GM19395 (cell line): ENCODE measurements at regions not wholly inside any gene's neighbourhood (a gene's known extent, or its start where the extent isn't known, plus 50 kb on each side); places are given as distances from the start of the nearest gene placed in this dataset.

Experiments
- ATAC-seq: cut with Tn5 transposase; IDR thresholded peaks from one replicate; pipeline ENCODE4 v1.9.1; 2021; ENCODE audit warnings: mild to moderate bottlenecking, moderate library complexity; ENCODE audit not compliant: unreplicated experiment

DNA sequence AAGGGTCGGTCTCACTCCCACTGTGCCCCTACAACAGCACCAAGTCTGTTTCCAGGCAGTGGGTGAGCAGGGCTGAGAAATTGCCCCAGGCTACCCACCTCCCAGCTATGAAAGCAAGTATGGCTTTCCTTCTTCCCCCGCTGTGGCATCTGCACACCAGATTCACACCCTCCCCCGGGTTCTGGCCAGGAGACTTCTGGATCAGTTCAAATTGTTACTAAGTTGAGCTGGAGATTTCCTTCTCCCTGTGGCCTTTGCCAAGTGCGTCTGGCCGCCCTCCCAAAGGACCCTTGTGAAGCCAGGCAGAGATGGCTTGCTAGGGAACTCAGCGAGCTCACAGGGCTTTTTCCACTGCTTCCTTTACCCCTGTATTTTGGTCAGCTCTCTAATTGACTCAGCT lies 555.4 kb downstream of the SH2D4B start:
- no peak for ATAC-seq

DNA sequence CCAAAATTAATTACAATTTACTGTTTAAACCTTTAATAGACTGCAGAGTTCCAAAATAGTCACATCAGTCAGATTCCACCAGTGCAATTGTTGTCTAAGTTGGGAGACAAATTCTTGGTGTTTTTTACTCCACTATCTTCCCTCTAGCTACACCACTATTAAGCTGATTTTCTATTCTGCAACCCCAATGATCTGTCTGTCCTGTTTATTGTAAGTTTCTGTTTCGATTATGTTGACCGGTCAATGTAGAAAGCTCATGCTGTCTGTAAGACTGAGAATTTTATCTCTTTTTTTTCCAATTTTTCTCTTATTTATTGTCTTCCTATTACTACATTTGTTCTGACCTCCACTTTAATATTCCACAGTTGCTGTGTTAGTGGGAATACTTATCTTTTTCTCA lies 557.5 kb downstream of the SH2D4B start:
- no peak for ATAC-seq

DNA sequence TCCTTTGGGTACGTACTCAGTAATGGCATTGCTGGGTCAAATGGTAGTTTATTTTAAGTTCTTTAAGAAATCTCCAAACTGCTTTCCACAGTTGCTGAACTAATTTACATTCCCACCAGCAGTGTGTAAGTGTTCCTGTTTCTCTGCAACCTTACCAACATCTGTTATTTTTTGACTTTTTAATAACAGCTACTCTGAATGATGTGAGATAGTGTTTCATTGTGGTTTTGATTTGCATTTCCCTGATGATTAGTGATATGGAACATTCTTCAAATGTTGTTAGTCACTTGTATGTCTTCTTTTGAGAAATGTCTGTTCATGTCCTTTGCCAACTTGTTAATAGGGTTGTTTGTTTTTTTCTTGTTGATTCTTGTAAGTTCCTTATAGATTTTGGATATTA lies 558.9 kb downstream of the SH2D4B start:
- ATAC-seq, result no peak

DNA sequence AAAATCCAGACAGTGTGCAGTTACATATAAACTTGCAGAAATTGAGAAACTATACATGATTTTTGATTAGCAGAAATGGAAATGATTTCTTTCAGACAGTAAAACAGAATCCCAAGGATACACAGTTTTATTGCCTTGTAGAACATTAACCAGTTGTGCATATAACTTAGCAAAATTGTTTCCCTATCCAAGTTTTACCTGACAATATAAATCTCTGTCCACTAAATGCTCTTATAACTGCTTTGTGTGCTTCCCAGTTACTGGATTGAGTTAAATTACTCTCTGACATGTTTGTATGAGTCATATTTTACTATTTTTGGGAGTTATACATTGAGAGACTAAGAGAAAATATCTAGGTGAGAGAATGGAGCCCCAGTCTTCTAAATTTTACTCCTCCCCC lies 563.4 kb downstream of the SH2D4B start:
- ATAC-seq, result no peak

DNA sequence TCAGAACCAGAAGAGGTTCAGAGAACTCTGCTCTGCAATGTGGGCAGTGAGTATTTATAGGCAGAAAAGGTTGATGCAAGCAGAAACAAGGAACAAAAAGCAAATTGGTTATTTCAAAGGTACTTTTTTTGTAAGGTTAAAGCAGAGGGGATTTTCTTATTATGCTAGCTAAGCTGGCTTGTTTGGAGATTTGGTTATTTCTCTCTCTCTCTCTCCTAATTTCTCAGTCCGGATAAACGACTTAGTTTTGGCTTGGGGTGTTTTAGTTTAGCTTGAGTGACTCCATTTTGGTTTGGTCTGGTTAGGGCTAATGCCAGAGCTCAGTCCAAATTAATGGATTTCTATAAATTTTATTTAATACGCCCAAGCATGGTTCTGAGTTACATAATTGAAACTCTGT lies 566.8 kb downstream of the SH2D4B start:
- no peak for ATAC-seq

DNA sequence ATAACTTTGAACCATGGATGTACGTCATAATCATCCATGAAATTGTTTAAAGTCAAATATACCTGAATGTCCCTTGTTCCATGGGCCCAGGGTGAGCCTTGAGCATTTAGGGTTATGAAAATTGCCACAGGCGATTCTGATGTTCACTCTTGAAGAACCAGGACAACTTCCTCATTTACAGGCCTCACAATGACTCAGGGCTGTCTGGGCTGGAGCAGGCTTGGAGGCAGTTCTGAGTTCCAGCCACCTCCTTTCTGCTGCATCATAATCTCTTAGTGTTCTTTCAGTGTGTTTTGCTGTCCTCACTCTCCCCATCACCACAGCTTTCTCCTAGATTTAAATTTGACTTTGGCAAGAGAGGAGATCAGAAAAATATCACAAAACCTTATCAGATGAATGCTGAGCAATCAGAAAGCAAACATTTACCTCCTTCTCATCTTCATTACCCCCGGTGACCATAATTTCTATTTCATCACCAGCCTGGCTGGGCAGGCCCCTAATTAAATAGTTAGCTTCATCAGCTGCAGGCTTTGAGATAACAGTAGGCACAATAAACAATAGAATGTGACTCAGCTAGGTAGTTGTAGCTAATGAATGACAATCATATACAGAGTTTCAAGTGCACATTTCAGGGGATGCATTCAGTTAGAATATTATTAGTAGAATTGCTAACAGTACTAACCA lies 571.0 kb downstream of the SH2D4B start:
- ATAC-seq, result peak; percentile 93

DNA sequence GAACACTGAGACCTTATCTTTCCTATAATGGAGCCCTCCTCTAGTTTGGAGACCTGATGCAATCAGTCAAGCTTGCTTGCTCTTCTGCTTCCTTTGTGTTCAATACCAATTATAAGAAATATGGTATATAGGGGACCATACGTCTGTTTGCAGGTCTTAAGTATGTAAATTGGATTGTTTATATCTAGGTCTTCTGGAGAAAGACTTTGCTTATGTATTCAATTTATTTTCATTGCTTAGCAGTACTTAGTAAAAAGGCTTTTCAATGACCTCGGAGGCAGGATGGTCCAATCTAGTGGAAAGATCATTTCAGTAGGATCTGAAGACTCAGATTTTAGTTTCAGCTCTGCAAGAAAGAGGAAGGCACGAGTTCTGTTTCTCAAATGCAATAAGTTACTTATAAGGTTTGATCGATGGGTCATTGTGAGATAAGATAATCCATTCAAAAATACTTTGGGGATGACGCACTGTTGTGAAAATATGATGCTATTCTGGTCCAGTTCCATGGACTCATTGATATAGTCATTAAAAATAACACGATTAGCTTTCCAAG lies 571.6 kb downstream of the SH2D4B start:
- ATAC-seq, result no peak

DNA sequence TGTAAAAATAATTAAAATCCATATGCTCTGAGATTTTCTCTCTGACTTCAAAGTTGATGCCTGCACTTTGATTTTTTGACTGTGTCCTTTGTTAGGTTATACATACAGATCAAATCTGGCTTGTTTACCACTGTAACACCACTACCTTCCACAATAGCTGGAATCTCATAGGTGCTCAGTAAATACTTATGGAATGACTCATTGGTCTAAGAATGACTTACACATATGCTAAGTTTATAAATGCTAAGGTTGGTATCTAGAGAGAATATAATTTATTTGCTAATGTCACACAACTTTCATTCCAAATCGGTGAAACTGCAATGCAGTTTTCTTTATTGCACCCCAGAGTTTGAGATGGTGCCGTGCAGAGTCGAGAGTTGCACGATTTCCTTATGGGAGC lies 578.5 kb downstream of the SH2D4B start:
- ATAC-seq, result no peak

DNA sequence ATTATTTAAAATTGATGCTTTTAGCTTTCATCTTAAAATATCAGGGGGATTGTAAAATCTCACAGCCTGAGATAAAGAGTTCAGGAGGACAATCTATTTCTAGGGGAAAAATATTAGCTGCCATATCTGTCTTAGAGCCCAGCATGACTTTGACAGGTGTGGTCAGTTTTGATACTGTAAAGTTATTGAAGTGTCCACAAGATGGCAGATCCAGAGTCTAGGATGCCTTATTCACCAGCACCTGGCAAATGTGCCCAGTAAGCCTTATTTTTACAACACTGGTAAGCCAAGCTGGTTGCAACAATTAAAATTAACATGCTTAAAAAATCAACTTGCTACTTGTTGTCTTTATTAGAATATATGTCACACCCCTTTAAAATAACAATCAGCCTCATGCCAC lies 579.3 kb downstream of the SH2D4B start:
- no peak for ATAC-seq

DNA sequence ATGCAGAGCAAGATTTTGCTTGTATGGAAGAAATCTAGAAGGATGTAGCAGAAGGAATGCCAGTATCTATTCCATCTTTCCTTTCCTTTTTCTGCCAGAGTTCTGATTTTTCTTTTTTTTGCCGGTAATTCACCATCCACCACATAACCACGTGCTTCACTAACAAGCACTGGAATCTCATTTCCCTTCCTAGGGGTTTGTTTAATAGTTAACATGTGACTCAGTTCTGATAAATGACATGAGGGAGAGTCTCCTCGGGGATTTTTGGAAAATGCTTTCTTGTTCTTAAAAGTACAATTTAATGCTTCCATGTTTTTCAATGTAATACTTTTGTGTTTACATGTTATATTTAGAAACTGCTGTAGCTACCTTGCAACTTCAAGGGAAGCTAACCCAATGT lies 590.2 kb downstream of the SH2D4B start:
- no peak for ATAC-seq

DNA sequence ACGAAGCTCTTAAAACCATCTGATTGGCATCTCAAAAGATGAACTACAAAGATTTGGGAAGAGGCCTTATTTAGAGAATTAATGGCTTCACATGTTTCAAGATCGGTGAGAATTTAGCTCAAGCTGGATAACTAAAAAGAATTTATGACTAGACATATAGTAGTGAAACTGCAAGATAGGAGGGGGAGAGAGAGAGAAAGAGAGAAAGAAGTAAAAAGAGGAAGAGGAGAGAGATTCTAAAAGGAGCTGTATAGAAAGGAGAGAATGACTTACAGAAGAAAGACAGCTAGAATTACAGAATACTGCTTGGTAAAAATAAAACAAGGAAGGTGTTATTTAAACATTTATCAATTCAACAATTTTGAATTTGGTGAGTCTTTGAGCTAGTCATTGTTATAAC lies 592.3 kb downstream of the SH2D4B start:
- peak; percentile 55 for ATAC-seq

DNA sequence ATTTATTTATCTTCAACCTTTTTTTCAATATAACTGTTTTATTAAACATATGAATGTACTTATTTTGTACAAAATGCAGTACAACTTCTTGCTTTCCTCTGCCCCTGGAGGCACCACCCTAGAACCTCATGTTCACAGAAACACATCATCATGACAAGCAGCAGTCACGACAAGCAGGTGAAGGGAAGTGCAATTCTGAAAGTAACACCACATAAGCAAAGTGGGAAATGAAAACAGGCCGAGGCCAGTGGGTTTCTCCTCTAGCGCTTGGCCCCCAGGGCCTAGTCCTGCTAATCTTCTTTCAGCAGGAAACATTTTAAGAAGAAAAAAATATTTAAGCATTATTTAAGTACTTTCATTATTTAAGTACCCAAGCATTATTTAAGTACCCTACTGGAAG lies 598.1 kb downstream of the SH2D4B start:
- ATAC-seq, result peak; percentile 95

DNA sequence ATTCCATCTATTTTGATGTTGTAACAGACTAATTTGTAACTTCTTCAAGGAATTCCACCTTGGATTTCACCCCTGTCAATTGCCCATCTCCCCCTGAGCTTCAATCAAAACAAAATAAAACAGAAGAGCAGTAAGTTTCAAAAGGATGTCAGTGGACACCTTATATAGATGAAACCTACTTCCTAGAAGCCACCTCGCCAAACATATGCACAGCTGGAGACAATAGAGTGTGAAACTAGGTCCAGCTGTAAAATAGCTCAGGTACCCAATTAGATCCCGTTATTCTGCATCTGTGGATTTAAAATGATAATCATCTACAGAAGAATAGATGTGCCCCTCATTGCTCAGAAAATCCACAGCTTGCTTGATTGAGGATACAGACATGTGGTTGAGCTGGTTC lies 598.6 kb downstream of the SH2D4B start:
- peak; percentile 55 for ATAC-seq

DNA sequence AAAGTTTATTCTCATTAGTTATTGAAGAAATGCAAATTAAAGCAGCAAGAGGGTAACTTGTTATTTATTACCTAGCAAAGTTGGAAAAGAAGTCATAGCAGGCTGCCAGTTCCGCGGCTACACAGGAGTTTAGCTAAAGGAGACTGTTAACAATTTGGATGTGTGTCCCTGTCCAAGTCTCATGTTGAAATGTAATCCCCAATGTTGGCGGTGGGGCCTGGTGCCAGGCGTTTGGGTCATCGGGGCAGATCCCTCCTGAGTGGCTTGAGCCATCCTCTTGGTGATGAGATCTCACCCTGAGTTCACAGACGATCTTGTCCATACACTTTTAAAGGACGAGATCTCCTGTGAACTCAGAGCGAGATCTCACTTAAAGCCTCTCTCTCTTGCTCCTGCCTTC lies 608.3 kb downstream of the SH2D4B start:
- ATAC-seq, result no peak

DNA sequence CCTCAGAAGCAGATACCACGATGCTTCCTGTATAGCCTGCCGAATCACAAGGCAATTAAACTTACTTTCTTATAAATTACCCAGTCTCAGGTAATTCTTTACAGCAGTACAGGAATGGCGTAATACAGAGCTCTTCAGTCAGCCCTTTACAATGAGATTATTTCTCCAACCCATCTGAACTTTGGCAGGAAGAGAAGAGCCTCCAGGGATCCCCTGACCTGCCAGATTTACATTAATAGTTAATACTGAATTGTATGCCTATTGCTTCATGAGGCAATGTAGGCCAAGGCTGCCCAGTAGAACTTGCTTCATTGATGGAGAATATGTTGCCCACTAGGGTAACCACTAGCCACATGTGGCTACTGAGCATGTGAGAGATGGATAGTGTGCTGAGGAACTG lies 608.7 kb downstream of the SH2D4B start:
- no peak for ATAC-seq

DNA sequence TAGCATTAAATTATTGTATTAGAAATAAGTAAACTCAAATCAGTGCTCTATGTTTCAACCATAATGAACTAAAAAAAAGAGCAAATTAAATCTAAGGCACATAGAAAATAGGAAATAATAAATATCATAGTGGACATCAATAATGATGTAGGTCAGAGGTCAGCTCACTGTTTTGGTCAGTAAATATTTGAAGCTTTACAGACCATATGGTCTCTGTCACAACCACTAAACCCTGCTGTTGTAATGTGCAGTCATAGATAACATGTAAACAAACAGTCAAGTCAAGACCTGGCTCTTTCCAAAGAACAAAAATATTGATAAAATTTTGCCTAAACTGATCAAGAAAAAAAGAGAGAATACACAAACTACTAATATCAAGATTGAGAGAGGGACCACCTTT lies 615.0 kb downstream of the SH2D4B start:
- ATAC-seq, result no peak

DNA sequence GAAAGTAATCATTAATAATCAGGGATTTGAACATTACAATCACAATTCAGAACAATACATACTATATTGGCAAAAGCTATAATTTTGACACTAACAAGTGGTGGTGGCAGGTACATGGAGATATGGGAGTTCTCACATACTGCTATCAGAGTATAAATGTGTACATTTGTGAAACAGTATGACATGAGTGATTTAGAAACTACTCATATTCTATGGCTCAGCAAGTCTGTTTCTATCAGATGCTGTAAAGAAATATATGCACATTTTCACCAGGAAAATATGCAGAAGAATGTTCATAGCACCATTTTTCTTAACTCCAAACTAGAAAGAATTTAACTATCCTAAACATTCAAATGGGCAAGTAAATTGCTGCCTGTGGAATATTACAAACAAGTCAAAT lies 620.0 kb downstream of the SH2D4B start:
- ATAC-seq, result no peak

DNA sequence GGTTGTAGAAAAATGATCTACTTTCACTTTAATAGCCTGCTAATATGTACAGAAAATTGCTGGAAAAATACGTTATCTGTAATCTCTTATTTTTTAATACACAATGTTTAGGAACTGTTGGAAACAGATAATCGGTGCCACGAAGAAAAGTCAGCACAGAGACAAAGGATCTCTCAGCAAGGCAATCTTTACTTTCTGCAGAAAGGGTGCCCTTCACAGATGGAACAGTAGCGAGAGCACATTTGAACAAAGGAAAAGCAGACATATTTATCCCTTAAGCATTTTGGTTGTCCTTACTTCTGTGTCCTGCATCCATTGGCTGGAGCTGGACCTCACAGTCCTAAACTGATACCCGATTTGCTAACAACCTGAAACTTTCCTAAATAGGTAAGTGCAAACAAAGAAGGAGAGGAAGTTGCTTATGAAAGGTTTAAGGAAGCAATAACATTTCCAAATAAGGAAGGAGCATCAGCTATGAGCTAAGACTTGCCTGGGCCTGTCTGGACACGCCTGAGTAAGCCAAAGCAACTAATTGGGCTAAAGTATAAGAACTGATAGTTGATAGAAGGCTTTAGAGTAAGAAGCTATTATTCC lies 640.0 kb downstream of the SH2D4B start:
- ATAC-seq, result no peak

DNA sequence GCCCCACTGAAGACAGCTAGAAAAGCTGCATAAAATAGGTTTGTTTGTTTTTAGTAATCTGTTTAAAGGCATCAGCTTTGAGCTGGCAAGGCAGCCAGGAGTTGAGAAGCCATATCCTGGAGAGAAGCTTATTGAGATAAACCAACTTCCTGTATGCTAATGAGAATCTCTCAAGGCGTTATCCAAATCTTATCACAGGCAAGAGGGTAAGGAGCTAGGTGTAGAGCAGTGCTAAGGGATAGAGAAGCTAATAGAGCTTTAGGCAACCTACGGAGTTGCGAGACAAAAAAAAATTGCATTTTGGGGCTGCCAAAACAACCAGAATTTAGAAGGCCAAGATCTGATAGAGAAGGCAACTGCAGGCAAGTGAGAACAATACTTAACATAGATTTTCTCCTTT lies 641.6 kb downstream of the SH2D4B start:
- ATAC-seq, result no peak

DNA sequence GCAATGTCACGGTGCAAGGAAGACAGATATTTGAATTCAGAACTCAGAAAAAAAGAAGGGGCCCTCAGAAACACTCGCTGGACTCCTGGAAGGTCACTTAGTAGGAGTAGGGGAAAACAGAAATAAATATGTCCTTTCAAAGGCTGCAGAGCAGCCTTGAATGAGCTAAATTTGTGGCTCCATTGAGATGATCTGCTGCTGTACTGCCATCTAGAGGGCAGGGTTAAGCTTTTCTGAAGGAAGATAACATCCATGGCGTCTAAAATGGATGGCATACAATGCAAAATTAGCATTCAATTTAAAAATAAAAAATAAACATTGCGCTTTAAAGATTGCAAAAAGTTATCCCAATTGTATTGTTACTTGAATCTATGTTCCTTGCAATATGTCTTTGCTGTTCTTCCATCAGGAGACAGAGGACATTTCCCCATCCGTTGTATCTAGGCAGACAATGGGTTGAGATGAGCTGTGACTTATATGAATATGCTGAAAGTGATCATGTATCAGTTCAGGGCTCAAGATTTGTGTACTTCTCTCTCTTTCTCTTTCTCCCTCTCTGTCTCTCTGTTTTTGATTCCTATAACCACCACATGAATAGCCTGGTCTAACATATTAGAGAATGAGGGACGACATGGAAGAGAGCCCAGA lies 642.2 kb downstream of the SH2D4B start:
- peak; percentile 89 for ATAC-seq

DNA sequence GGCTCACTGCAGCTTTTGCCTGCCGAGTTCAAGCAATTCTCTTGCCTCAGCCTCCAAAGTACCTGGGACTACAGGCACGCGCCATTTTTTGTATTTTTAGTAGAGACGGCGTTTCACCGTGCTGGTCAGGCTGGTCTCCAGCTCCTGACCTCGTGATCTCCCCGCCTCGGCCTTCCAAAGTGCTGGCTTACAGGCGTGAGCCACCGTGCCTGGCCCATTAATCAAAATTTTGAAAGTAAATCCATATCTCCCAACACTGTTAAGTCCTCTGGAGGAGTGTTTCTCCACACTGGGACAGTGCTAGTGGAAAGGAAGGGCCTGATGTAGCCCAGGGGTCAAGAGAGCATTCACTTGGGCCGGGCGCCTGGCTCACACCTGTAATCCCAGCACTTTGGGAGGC lies 644.6 kb downstream of the SH2D4B start:
- ATAC-seq, result no peak

DNA sequence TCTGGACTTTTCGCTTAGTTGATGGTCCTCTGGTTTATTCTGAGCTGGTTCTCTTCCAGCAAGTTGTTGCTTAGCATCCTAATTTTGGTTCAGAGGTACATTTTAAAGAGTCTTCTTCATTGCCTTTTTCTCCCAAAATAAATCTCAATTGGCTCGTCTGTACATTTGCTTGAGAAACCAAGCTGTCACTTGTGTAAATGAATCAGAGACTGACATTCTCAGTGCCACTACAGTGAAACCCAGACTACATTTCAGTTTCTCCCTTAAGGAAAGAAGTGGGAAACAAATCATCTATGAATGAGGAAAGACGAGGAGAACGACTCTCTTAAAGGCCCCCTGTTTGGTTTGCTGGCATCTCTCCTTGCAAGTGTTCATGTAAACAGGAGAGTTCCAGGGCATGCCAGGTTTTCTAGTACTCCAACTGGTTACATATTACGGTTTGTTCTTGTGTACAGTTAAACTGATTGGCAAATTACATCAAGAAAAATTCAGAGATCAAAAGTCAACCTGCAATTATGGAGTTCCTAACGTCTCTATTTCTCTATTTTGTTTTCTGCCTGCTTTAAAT lies 654.6 kb downstream of the SH2D4B start:
- no peak for ATAC-seq
